Right lobe of liver (tissue), 6 donors: ENCODE measurements at regions not wholly inside any gene's neighbourhood (a gene's known extent, or its start where the extent isn't known, plus 50 kb on each side); places are given as distances from the start of the nearest gene placed in this dataset.

Experiments
- ATAC-seq, 4 donors: fragments of 200-7000 bp; cut with Tn5 transposase; one replicate each; pipeline ENCODE4 v1.9.1; 2020; ENCODE audit warnings: mild to moderate bottlenecking in 4 of 4, moderate library complexity in 4 of 4
- DNase-seq, 3 donors: peaks; one replicate each; pipeline ENCODE4 v3.0.0-alpha.2; 2020
- H3K27ac ChIP-seq, 3 donors: fragments of 200-600 bp; one replicate each; pipeline ENCODE4 v1.8.0; 2022
- H3K27me3 ChIP-seq, 2 donors: fragments of 200-600 bp; one replicate each; pipeline ENCODE4 v1.8.0; 2022
- H3K36me3 ChIP-seq, 4 donors: fragments of 200-600 bp; sonication (generic) in 1 of 4; one replicate each; pipeline versions ENCODE4 v1.5.1 to v1.8.0; 2017 to 2022; ENCODE audit warnings: control low read depth in 1 of 4
- H3K4me1 ChIP-seq, 4 donors: fragments of 200-600 bp; sonication (generic) in 1 of 4; one replicate each; pipeline versions ENCODE4 v1.5.1 to v1.8.0; 2017 to 2022; ENCODE audit warnings: control low read depth in 1 of 4
- H3K4me3 ChIP-seq, 3 donors: fragments of 200-600 bp; one replicate each; pipeline ENCODE4 v1.8.0; 2022
- H3K9me3 ChIP-seq, 4 donors: fragments of 200-600 bp; sonication (generic) in 1 of 4; one replicate each; pipeline versions ENCODE4 v1.5.1 to v1.8.0; 2017 to 2022; ENCODE audit warnings: control low read depth in 1 of 4
- POLR2A ChIP-seq: fragments of 450-650 bp; IDR thresholded peaks from one replicate; pipeline ENCODE4 v1.6.1; 2017; ENCODE audit warnings: antibody characterized with exemption, mild to moderate bottlenecking
- WGBS: methylation state at CpG from one replicate; pipeline ENCODE4 v1.1.6; 2018; ENCODE audit warnings: low coverage, low lambda C conversion rate; ENCODE audit not compliant: insufficient coverage; ENCODE audit errors: missing lambda C conversion rate; 5-methylcytosine and 5-hydroxymethylcytosine counted together
- intact Hi-C, 2 donors: fragments of 100-400 bp; cut with DNase I; formaldehyde crosslinking; loops; one replicate each; pipeline versions ENCODE4 v1.11.2 to v1.14.1; 2022
- TF ChIP-seq, protein P1 (sequence below), 4 donors: fragments of 200-600 bp in 3 of 4; fragments of 450-650 bp in 1 of 4; IDR thresholded peaks; one replicate each; pipeline versions ENCODE4 v1.5.1 to v1.8.0; 2016 to 2022; ENCODE audit warnings: antibody characterized with exemption in 4 of 4, mild to moderate bottlenecking in 2 of 4
- donor health status: DM: no; HTN: yes; CAD: no.
- donor health status: DM: no; HTN: no; CAD: no.
- donor health status: DM: no; HTN: no; CAD: no.
- donor health status: DM: no; HTN: yes; CAD: no.
- donor health status: DM: no; HTN: yes; CAD: no.

DNA sequence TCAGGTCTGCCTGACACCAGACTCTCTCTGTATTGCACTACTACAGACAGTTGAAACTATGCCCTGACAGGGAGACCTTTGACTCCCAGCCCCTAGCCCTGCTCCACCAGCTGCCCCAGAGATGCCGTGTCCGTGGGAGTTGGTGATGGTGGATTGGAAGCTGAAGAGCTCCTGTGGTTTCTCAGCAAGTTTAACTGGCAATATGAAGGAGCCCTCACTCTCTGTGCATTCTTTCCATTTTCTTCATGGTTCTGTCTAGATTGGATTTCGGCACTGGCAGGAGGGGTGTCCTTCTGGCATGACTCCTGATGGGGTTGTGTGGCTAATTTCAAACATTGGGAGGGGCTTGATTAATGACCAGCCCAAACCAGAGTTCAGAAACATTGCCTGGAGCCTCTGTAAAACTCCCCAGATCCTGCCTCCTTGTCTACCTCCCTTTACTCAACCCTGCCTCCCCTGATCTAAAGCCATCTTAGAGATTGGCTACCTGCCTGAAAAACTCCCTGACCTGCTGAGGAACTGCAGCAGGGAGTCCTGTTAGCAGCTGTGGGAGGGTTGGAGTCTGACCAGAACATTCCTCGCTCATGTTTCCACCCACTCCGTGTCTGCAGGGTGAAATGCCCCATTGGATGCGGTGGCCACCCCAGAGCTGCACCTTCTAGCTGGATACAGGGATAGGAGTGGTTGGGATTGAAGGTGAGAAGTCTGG lies 206.9 kb upstream of the SPRED2 start:
- no peaks in the 10 kb centered on the region for H3K36me3 ChIP-seq
- ATAC-seq: no peak
- 81% methylated on average over 4 of the region's 6 CpGs for WGBS
- H3K27ac ChIP-seq: no peak overlapping the region
- no peak for DNase-seq
- no peaks in the 10 kb centered on the region for H3K27me3 ChIP-seq
- intact Hi-C loops: no loop called here
- TF ChIP-seq, protein P1, sequence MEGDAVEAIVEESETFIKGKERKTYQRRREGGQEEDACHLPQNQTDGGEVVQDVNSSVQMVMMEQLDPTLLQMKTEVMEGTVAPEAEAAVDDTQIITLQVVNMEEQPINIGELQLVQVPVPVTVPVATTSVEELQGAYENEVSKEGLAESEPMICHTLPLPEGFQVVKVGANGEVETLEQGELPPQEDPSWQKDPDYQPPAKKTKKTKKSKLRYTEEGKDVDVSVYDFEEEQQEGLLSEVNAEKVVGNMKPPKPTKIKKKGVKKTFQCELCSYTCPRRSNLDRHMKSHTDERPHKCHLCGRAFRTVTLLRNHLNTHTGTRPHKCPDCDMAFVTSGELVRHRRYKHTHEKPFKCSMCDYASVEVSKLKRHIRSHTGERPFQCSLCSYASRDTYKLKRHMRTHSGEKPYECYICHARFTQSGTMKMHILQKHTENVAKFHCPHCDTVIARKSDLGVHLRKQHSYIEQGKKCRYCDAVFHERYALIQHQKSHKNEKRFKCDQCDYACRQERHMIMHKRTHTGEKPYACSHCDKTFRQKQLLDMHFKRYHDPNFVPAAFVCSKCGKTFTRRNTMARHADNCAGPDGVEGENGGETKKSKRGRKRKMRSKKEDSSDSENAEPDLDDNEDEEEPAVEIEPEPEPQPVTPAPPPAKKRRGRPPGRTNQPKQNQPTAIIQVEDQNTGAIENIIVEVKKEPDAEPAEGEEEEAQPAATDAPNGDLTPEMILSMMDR (IDR thresholded peaks at IDR 0.05): no peak
- no peak for TF ChIP-seq POLR2A
- H3K4me3 ChIP-seq: no peak overlapping the region
- H3K4me1 ChIP-seq: no peaks in the 10 kb centered on the region
- no peaks in the 10 kb centered on the region for H3K9me3 ChIP-seq

DNA sequence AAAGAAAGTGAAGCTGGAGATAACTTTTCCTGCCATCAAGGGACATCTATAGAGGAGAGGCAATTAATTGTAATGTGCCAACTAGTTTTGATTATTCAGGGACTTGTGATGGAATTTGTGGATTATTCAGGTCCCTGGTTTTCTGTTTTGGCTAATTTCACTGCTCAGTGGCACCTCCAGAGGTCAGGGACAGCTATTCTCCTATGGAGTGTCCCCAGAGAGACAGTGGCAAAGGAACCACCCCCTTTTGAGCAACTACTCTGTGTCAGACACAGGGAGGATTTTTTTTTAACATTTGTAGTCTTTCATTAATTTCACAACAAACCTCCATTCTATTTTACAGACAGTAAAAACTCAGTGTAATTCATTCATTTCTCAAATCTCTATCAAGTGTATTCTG lies 206.0 kb upstream of the SPRED2 start:
- DNase-seq: no peak
- no peaks in the 10 kb centered on the region for H3K9me3 ChIP-seq
- no peak for TF ChIP-seq POLR2A
- TF ChIP-seq, protein P1 (IDR thresholded peaks at IDR 0.05): no peak
- no peak overlapping the region for H3K4me3 ChIP-seq
- intact Hi-C loops: no loop called here
- H3K36me3 ChIP-seq: no peaks in the 10 kb centered on the region
- H3K27me3 ChIP-seq: no peaks in the 10 kb centered on the region
- H3K4me1 ChIP-seq: no peaks in the 10 kb centered on the region
- peak in 1 of 4 donors; percentile 29 for ATAC-seq
- H3K27ac ChIP-seq: no peak overlapping the region

DNA sequence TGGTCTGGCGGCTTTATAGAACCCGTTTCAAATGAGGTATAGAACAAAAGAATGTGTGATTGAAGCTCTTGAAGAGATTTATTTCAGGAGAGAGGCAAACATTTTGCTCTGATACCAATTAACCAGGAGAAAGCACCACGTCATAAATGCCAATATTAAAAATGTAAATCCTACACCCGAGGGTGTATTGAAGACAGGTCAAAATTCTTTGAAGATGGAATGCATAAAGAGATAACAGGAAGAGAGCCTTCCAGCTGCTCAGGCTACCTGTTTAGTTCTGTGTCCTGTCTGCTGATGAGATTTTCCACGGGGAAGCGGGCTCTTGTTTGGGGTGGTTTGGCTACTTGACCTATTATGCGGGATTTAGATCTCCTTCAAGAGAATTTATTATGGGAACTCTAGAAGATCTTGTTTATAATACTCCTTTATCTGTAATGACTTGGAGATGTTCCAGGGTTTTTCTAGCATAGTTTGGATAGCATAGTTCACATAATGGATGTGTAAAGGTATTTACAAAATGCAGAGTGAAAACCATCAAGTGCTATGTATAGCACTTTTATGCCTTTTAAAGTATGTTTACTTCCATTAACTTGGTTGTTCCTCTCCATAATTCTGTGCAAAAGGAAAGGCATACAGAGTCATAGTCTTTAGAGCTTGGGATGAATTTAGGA lies 204.5 kb upstream of the SPRED2 start:
- TF ChIP-seq, protein P1 (IDR thresholded peaks at IDR 0.05): no peak
- no peak for TF ChIP-seq POLR2A
- Histone ChIP-seq H3K27ac (no peak overlapping the region), H3K27me3 (no peaks in the 10 kb centered on the region), H3K9me3 (no peaks in the 10 kb centered on the region), H3K36me3 (no peaks in the 10 kb centered on the region), H3K4me3 (no peak overlapping the region), H3K4me1 (no peaks in the 10 kb centered on the region)
- intact Hi-C loops: no loop called here
- no peak for ATAC-seq
- DNase-seq: no peak
- 62% methylated on average over 7 of the region's 7 CpGs for WGBS

DNA sequence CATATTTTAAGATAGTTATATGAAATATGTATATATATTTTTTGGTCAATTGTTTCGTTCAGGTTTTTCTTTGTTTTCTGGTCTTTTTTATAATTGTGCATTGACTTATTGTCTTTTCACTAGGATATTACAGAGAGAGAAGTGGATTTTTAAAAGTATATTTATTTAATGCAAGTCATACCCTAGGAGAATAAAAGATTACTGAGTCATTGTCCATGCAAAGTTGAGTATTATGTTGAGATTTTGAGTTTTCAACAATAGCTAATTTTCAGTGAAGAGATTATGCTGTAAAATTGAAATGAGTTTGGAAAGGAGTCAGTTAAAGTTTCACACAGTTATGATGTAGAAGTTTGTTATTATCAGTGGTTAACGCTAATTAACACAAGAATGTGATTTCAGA lies 203.6 kb upstream of the SPRED2 start:
- TF ChIP-seq POLR2A: no peak
- TF ChIP-seq, protein P1 (IDR thresholded peaks at IDR 0.05): no peak
- Histone ChIP-seq H3K9me3 (no peaks in the 10 kb centered on the region), H3K4me3 (no peak overlapping the region), H3K27me3 (no peaks in the 10 kb centered on the region), H3K36me3 (no peaks in the 10 kb centered on the region), H3K4me1 (no peaks in the 10 kb centered on the region), H3K27ac (no peak overlapping the region)
- DNase-seq (no peak), ATAC-seq (no peak)
- intact Hi-C loops: no loop called here
- 78% methylated on average over 2 of the region's 2 CpGs for WGBS
